H9 (cell line): ENCODE measurements at regions not wholly inside any gene's neighbourhood (a gene's known extent, or its start where the extent isn't known, plus 50 kb on each side); places are given as distances from the start of the nearest gene placed in this dataset.

ENCODE experiments used
- DNase-seq: peaks from one replicate; pipeline ENCODE4 v3.0.0-alpha.2; 2017
- H2AFZ ChIP-seq: one replicate; pipeline ENCODE4 v1.6.1; 2013; ENCODE audit warnings: mild to moderate bottlenecking, low read length, control low read depth, moderate library complexity
- H2AK5ac ChIP-seq: 2 replicates; pipeline ENCODE4 v1.6.1; 2013; ENCODE audit warnings: low read length, control low read depth, mixed read lengths; ENCODE audit not compliant: insufficient read length
- H2BK120ac ChIP-seq: one replicate; pipeline ENCODE4 v1.6.1; 2013; ENCODE audit warnings: low read depth, mild to moderate bottlenecking, low read length, control low read depth, inconsistent platforms; ENCODE audit not compliant: poor library complexity, severe bottlenecking
- H2BK12ac ChIP-seq: 2 replicates; pipeline ENCODE4 v1.6.1; 2013; ENCODE audit warnings: low read length, control low read depth, mixed read lengths, low read depth; ENCODE audit not compliant: insufficient read length
- H2BK15ac ChIP-seq: 2 replicates; pipeline ENCODE4 v1.6.1; 2013; ENCODE audit warnings: low read depth, low read length, control low read depth
- H2BK20ac ChIP-seq: one replicate; pipeline ENCODE4 v1.6.1; 2013; ENCODE audit warnings: low read depth, mild to moderate bottlenecking, low read length, control low read depth, inconsistent platforms; ENCODE audit not compliant: poor library complexity, severe bottlenecking
- H2BK5ac ChIP-seq: 2 replicates; pipeline ENCODE4 v1.6.1; 2013; ENCODE audit warnings: low read length, control low read depth, mixed read lengths; ENCODE audit not compliant: insufficient read length
- H3K14ac ChIP-seq: 2 replicates; pipeline ENCODE4 v1.6.1; 2013; ENCODE audit warnings: low read length, control low read depth; ENCODE audit not compliant: insufficient read depth
- H3K18ac ChIP-seq: 2 replicates; pipeline ENCODE4 v1.6.1; 2013; ENCODE audit warnings: low read depth, mild to moderate bottlenecking, mixed read lengths, low read length, control low read depth; ENCODE audit not compliant: insufficient read length
- H3K23ac ChIP-seq: 2 replicates; pipeline ENCODE4 v1.6.1; 2013; ENCODE audit warnings: low read length, control low read depth, mixed read lengths, low read depth; ENCODE audit not compliant: insufficient read length
- H3K23me2 ChIP-seq: 2 replicates; pipeline ENCODE4 v1.6.1; 2013; ENCODE audit warnings: low read depth, mild to moderate bottlenecking, mixed read lengths, low read length, control low read depth; ENCODE audit not compliant: insufficient read length, poor library complexity, severe bottlenecking
- H3K27ac ChIP-seq: 2 replicates; pipeline ENCODE4 v1.5.1; 2013; ENCODE audit warnings: low read length, control low read depth, mixed read lengths, low read depth; ENCODE audit not compliant: insufficient read length
- H3K27me3 ChIP-seq: 2 replicates; pipeline ENCODE4 v1.6.1; 2013; ENCODE audit warnings: low read length, control low read depth, inconsistent platforms; ENCODE audit not compliant: insufficient read depth
- H3K4ac ChIP-seq: 2 replicates; pipeline ENCODE4 v1.6.1; 2013; ENCODE audit warnings: low read depth, mild to moderate bottlenecking, control low read depth, inconsistent platforms, low read length, moderate library complexity
- H3K4me1 ChIP-seq: 2 replicates; pipeline ENCODE4 v1.6.1; 2013; ENCODE audit warnings: low read length, control low read depth, inconsistent platforms; ENCODE audit not compliant: insufficient read depth
- H3K4me2 ChIP-seq: 2 replicates; pipeline ENCODE4 v1.6.1; 2013; ENCODE audit warnings: low read length, control low read depth, mixed read lengths; ENCODE audit not compliant: insufficient read length, insufficient read depth
- H3K56ac ChIP-seq: 2 replicates; pipeline ENCODE4 v1.6.1; 2013; ENCODE audit warnings: low read depth, mild to moderate bottlenecking, mixed read lengths, low read length, control low read depth; ENCODE audit not compliant: insufficient read length
- H3K79me1 ChIP-seq: 2 replicates; pipeline ENCODE4 v1.6.1; 2013; ENCODE audit warnings: low read depth, mild to moderate bottlenecking, moderate library complexity, low read length, control low read depth, inconsistent platforms; ENCODE audit not compliant: insufficient read depth, poor library complexity, severe bottlenecking
- H3K79me2 ChIP-seq: 2 replicates; pipeline ENCODE4 v1.6.1; 2013; ENCODE audit warnings: low read length, control low read depth, inconsistent platforms; ENCODE audit not compliant: insufficient read depth
- H3K9ac ChIP-seq: 2 replicates; pipeline ENCODE4 v1.6.1; 2013; ENCODE audit warnings: low read length, control low read depth, mixed read lengths; ENCODE audit not compliant: insufficient read length; ENCODE audit errors: extremely low read depth
- H3K9me3 ChIP-seq: one replicate; pipeline ENCODE4 v1.6.1; 2013; ENCODE audit warnings: low read depth, low read length, inconsistent platforms; ENCODE audit not compliant: control insufficient read depth
- H3T11ph ChIP-seq: one replicate; pipeline ENCODE4 v1.6.1; 2013; ENCODE audit warnings: mild to moderate bottlenecking, low read length, control low read depth, inconsistent platforms
- H4K20me1 ChIP-seq: one replicate; pipeline ENCODE4 v1.6.1; 2013; ENCODE audit not compliant: control insufficient read depth, insufficient read length, insufficient read depth
- H4K5ac ChIP-seq: 2 replicates; pipeline ENCODE4 v1.6.1; 2013; ENCODE audit warnings: low read depth, mild to moderate bottlenecking, mixed read lengths, low read length, control low read depth; ENCODE audit not compliant: insufficient read length
- H4K8ac ChIP-seq: replicated peaks from 2 replicates; pipeline ENCODE4 v1.6.1; 2013; ENCODE audit warnings: low read length, control low read depth, mixed read lengths, low read depth; ENCODE audit not compliant: insufficient read length
- H4K91ac ChIP-seq: 2 replicates; pipeline ENCODE4 v1.6.1; 2013; ENCODE audit warnings: low read depth, mild to moderate bottlenecking, moderate library complexity, mixed read lengths, low read length, control low read depth; ENCODE audit not compliant: insufficient read length
- H3K27ac Mint-ChIP-seq, 3 experiments: 2 replicates in 2 of 3; 3 replicates in 1 of 3; pipeline ENCODE4 v1.8.0; 2020 to 2021; ENCODE audit warnings: mixed read lengths in 3 of 3, mild to moderate bottlenecking in 1 of 3, moderate library complexity in 1 of 3
- H3K27me3 Mint-ChIP-seq: 2 replicates; pipeline ENCODE4 v1.8.0; 2021; ENCODE audit warnings: low read depth, mild to moderate bottlenecking, moderate library complexity, mixed read lengths
- H3K36me3 Mint-ChIP-seq, 3 experiments: 2 replicates in 2 of 3; 3 replicates in 1 of 3; pipeline ENCODE4 v1.8.0; 2020 to 2021; ENCODE audit warnings: low read depth in 3 of 3, mixed read lengths in 3 of 3; ENCODE audit not compliant: insufficient read depth in 1 of 3
- H3K4me1 Mint-ChIP-seq, 2 experiments: 2 replicates each; pipeline ENCODE4 v1.8.0; 2020; ENCODE audit warnings: mixed read lengths in 2 of 2
- H3K4me3 Mint-ChIP-seq, 2 experiments: 2 replicates in 1 of 2; 3 replicates in 1 of 2; pipeline ENCODE4 v1.8.0; 2020 to 2021; ENCODE audit warnings: mild to moderate bottlenecking in 2 of 2, mixed read lengths in 2 of 2, moderate library complexity in 1 of 2
- H3K9me3 Mint-ChIP-seq, 2 experiments: 2 replicates in 1 of 2; 3 replicates in 1 of 2; pipeline ENCODE4 v1.8.0; 2020; ENCODE audit warnings: mild to moderate bottlenecking in 2 of 2, mixed read lengths in 2 of 2, moderate library complexity in 1 of 2
- WGBS: extraction: QIAGEN DNeasy Blood & Tissue Kit; methylation state at CpG from one replicate; pipeline ENCODE4 v1.1.7; 2013; ENCODE audit warnings: missing lambda C conversion rate, low lambda C conversion rate, mixed read lengths; ENCODE audit not compliant: insufficient read length; ENCODE audit errors: extremely low coverage; 5-methylcytosine and 5-hydroxymethylcytosine counted together
- TF ChIP-seq, protein P1 (sequence below): fragments of 200-600 bp; sonication (generic); conservative IDR thresholded peaks from 3 replicates; pipeline ENCODE4 v1.8.0; 2021; ENCODE audit warnings: antibody characterized with exemption, mild to moderate bottlenecking

- Histone ChIP-seq H4K8ac (no peak overlapping the region), H3K9ac (no peak overlapping the region), H2BK12ac (no peak overlapping the region), H3T11ph (no peak overlapping the region), H2AFZ (no peak overlapping the region), H2BK5ac (no peak overlapping the region), H3K4ac (no peak overlapping the region), H3K4me2 (no peak overlapping the region), H3K27me3 (no peaks in the 10 kb centered on the region; the same call in 1 of the 2 replicates), H4K20me1 (no peaks in the 10 kb centered on the region), H2AK5ac (no peak overlapping the region), H3K9me3 (no peaks in the 10 kb centered on the region), H3K23ac (no peak overlapping the region), H3K79me1 (no peaks in the 10 kb centered on the region), H3K4me1 (no peaks in the 10 kb centered on the region), H4K5ac (no peak overlapping the region), H4K91ac (no peak overlapping the region), H3K79me2 (no peaks in the 10 kb centered on the region), H2BK120ac (no peak overlapping the region), H2BK15ac (no peak overlapping the region), H3K14ac (no peak overlapping the region), H3K27ac (no peak overlapping the region), H3K18ac (no peak overlapping the region), H3K23me2 (no peaks in the 10 kb centered on the region), H3K56ac (no peak overlapping the region), H2BK20ac (no peak overlapping the region)
- TF ChIP-seq, protein P1, sequence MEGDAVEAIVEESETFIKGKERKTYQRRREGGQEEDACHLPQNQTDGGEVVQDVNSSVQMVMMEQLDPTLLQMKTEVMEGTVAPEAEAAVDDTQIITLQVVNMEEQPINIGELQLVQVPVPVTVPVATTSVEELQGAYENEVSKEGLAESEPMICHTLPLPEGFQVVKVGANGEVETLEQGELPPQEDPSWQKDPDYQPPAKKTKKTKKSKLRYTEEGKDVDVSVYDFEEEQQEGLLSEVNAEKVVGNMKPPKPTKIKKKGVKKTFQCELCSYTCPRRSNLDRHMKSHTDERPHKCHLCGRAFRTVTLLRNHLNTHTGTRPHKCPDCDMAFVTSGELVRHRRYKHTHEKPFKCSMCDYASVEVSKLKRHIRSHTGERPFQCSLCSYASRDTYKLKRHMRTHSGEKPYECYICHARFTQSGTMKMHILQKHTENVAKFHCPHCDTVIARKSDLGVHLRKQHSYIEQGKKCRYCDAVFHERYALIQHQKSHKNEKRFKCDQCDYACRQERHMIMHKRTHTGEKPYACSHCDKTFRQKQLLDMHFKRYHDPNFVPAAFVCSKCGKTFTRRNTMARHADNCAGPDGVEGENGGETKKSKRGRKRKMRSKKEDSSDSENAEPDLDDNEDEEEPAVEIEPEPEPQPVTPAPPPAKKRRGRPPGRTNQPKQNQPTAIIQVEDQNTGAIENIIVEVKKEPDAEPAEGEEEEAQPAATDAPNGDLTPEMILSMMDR = no peak
- peaks cover 0 to 2% of the 10 kb centered on the region in 2 experiments; a peak in 2 of 5 replicates for H3K9me3 Mint-ChIP-seq
- DNase-seq = no peak
- no peaks in the 10 kb centered on the region for H3K36me3 Mint-ChIP-seq
- no peak overlapping the region for H3K4me3 Mint-ChIP-seq
- no peak overlapping the region for H3K27ac Mint-ChIP-seq
- H3K27me3 Mint-ChIP-seq = peaks cover 11% of the 10 kb centered on the region
- 100% methylated on average over 2 of the region's 4 CpGs for WGBS
- H3K4me1 Mint-ChIP-seq = peaks cover 7 to 8% of the 10 kb centered on the region in 2 experiments; a peak in 3 of 4 replicates
These were observed 97.3 kb upstream of the RTL1 start for GRCh38 chr14:101000711-101001250.
